HL-60 (cell line): ENCODE measurements at regions not wholly inside any gene's neighbourhood (a gene's known extent, or its start where the extent isn't known, plus 50 kb on each side); places are given as distances from the start of the nearest gene placed in this dataset.

Experiments
- CTCF ChIP-seq: IDR thresholded peaks from one replicate; pipeline ENCODE4 v1.5.1; 2011; ENCODE audit warnings: low read length, control low read depth, inconsistent platforms; ENCODE audit not compliant: insufficient read depth
- GABPA ChIP-seq: IDR thresholded peaks from 2 replicates; pipeline ENCODE4 v1.6.1; 2012; ENCODE audit warnings: low read depth
- POLR2AphosphoS5 ChIP-seq: IDR thresholded peaks from 2 replicates; pipeline ENCODE4 v1.6.1; 2012; ENCODE audit warnings: low read depth
- REST ChIP-seq: IDR thresholded peaks from 2 replicates; pipeline ENCODE4 v1.6.1; 2012; ENCODE audit warnings: low read depth; ENCODE audit not compliant: insufficient replicate concordance

GRCh38 chr15:35695003-35695402, 149.0 kb upstream of the DPH6 start:
- TF ChIP-seq CTCF (no peak), POLR2AphosphoS5 (no peak), REST (peak; percentile 62), GABPA (no peak)
